HL-60 (cell line): ENCODE measurements at regions not wholly inside any gene's neighbourhood (a gene's known extent, or its start where the extent isn't known, plus 50 kb on each side); places are given as distances from the start of the nearest gene placed in this dataset.

Experiments used
- DNase-seq, 2 experiments: peaks; one replicate each; pipeline ENCODE4 v3.0.0-alpha.2; 2010 to 2020; ENCODE audit warnings: low read depth in 1 of 2, low spot score in 1 of 2
- H3K27ac ChIP-seq: fragments of 250-450 bp; sonication (Bioruptor Pico); replicated peaks from 2 replicates; pipeline ENCODE4 v1.5.1; 2020; ENCODE audit warnings: mild to moderate bottlenecking, moderate library complexity
- H3K27me3 ChIP-seq: fragments of 250-450 bp; sonication (Bioruptor Pico); 2 replicates; pipeline ENCODE4 v1.5.1; 2021; ENCODE audit warnings: mild to moderate bottlenecking, moderate library complexity; ENCODE audit not compliant: insufficient read depth, poor library complexity, severe bottlenecking
- H3K4me3 ChIP-seq: replicated peaks from 2 replicates; pipeline ENCODE4 v1.5.1; 2011; ENCODE audit warnings: mild to moderate bottlenecking, control low read depth, low read length; ENCODE audit not compliant: insufficient read depth
- GABPA ChIP-seq: IDR thresholded peaks from 2 replicates; pipeline ENCODE4 v1.6.1; 2012; ENCODE audit warnings: low read depth
- POLR2AphosphoS5 ChIP-seq: IDR thresholded peaks from 2 replicates; pipeline ENCODE4 v1.6.1; 2012; ENCODE audit warnings: low read depth
- REST ChIP-seq: IDR thresholded peaks from 2 replicates; pipeline ENCODE4 v1.6.1; 2012; ENCODE audit warnings: low read depth; ENCODE audit not compliant: insufficient replicate concordance
- SPI1 ChIP-seq: IDR thresholded peaks from 2 replicates; pipeline ENCODE4 v1.6.1; 2012; ENCODE audit warnings: low read depth, mild to moderate bottlenecking, borderline replicate concordance
- TF ChIP-seq, protein P1 (sequence below): IDR thresholded peaks from one replicate; pipeline ENCODE4 v1.5.1; 2011; ENCODE audit warnings: low read length, control low read depth, inconsistent platforms; ENCODE audit not compliant: insufficient read depth

GRCh38 chr3:127495821-127496655 lies 94.5 kb downstream of the TPRA1 start:
- DNase-seq: no peak
- no peak overlapping the region for H3K4me3 ChIP-seq

GRCh38 chr3:127493924-127494646 lies 96.4 kb downstream of the TPRA1 start:
- Histone ChIP-seq H3K27me3 (no peaks in the 10 kb centered on the region), H3K27ac (no peak overlapping the region), H3K4me3 (no peak overlapping the region)
- no peak for TF ChIP-seq SPI1
- no peak for DNase-seq

More at GRCh38 chr3:127495821-127496655, 94.5 kb downstream of the TPRA1 start:
- no peak for TF ChIP-seq SPI1
- TF ChIP-seq GABPA: no peak
- no peak for TF ChIP-seq REST
- TF ChIP-seq, protein P1, sequence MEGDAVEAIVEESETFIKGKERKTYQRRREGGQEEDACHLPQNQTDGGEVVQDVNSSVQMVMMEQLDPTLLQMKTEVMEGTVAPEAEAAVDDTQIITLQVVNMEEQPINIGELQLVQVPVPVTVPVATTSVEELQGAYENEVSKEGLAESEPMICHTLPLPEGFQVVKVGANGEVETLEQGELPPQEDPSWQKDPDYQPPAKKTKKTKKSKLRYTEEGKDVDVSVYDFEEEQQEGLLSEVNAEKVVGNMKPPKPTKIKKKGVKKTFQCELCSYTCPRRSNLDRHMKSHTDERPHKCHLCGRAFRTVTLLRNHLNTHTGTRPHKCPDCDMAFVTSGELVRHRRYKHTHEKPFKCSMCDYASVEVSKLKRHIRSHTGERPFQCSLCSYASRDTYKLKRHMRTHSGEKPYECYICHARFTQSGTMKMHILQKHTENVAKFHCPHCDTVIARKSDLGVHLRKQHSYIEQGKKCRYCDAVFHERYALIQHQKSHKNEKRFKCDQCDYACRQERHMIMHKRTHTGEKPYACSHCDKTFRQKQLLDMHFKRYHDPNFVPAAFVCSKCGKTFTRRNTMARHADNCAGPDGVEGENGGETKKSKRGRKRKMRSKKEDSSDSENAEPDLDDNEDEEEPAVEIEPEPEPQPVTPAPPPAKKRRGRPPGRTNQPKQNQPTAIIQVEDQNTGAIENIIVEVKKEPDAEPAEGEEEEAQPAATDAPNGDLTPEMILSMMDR: no peak
- no peak for TF ChIP-seq POLR2AphosphoS5
- Histone ChIP-seq H3K27ac (no peak overlapping the region), H3K27me3 (no peaks in the 10 kb centered on the region)

DNA sequence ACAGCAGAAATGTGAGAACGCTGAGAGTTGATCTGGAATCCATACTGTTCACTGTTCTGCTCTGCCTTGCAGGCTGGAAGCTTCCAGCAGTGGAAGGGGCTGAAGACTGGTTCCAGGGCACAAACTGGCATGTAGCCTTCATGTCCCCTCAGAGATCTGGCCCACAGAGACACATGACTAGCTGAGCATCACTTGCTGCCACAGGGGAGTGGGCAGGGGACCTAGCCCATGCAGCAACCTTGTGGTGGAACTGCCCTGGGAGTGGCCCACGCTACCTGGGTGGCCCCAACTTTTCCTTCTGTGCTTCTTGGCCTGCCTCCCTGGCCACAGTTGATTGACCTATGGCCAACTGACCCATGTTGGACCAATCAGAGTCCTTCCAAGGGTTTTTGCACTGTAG lies 98.1 kb downstream of the TPRA1 start:
- DNase-seq: no peak
- no peak for TF ChIP-seq SPI1
- TF ChIP-seq REST: no peak
- no peak for TF ChIP-seq GABPA
- TF ChIP-seq, protein P1: no peak
- TF ChIP-seq POLR2AphosphoS5: no peak
- H3K27ac ChIP-seq: no peak overlapping the region
- no peak overlapping the region for H3K4me3 ChIP-seq
- H3K27me3 ChIP-seq: no peaks in the 10 kb centered on the region

DNA sequence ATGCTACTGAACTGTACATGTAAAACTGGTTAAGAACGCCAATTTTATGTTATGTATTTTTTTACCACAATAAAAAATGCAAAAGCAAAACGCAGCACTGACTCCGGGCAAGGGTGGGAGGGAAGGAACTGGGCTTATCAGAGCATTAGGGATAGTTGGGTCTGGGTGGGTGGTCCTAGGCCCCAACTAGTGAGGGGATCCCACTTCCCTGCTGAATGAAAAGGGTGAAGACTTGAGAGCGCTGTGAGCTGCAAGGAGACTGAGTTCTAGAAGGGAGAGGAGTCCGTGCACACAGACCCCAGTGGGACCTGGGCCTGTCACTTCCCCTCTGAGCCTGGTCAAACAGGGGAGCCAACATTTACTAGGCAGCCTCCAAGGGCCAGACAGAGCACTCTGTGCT lies 98.6 kb downstream of the TPRA1 start:
- no peak overlapping the region for H3K4me3 ChIP-seq
- no peak overlapping the region for H3K27ac ChIP-seq
- TF ChIP-seq GABPA (no peak), REST (no peak), POLR2AphosphoS5 (no peak), SPI1 (no peak)
- TF ChIP-seq, protein P1: no peak
- no peak for DNase-seq
- no peaks in the 10 kb centered on the region for H3K27me3 ChIP-seq
